GM20000 (cell line): ENCODE measurements at regions not wholly inside any gene's neighbourhood (a gene's known extent, or its start where the extent isn't known, plus 50 kb on each side); places are given as distances from the start of the nearest gene placed in this dataset.
"Not testable (repeated sequence)": the region's sequence is repeated elsewhere in the genome, so short reads cannot be mapped to it uniquely, and the experiment has no call there.

Experiments used
- DNase-seq: peaks from one replicate; pipeline ENCODE4 v3.0.0; 2012; ENCODE audit warnings: low spot score
- TF ChIP-seq, protein P1 (sequence below): IDR thresholded peaks from 2 replicates; pipeline ENCODE4 v1.5.1; 2012; ENCODE audit warnings: mild to moderate bottlenecking, control low read depth; ENCODE audit errors: extremely low read depth, missing control alignments

DNA sequence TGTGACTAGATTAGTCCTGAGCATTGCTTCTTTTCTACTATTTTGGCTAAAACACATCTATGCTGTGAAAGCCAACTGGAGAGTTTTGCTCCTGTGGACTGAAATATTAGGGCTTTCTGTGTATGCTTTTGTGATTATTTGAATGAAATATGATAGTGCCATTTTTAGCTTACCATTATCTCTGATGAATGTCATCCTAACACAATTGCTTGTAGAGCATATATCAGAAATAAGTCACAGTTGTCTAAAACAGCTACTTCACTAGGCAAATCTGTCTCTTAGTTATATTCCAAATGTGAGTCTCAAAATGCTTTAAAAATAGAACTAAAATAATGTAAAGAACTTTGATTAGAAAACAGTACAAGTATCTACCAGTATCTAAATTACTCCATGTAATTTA lies 401.4 kb upstream of the PTCHD4 start:
- TF ChIP-seq, protein P1, sequence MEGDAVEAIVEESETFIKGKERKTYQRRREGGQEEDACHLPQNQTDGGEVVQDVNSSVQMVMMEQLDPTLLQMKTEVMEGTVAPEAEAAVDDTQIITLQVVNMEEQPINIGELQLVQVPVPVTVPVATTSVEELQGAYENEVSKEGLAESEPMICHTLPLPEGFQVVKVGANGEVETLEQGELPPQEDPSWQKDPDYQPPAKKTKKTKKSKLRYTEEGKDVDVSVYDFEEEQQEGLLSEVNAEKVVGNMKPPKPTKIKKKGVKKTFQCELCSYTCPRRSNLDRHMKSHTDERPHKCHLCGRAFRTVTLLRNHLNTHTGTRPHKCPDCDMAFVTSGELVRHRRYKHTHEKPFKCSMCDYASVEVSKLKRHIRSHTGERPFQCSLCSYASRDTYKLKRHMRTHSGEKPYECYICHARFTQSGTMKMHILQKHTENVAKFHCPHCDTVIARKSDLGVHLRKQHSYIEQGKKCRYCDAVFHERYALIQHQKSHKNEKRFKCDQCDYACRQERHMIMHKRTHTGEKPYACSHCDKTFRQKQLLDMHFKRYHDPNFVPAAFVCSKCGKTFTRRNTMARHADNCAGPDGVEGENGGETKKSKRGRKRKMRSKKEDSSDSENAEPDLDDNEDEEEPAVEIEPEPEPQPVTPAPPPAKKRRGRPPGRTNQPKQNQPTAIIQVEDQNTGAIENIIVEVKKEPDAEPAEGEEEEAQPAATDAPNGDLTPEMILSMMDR = no peak
- DNase-seq = no peak

DNA sequence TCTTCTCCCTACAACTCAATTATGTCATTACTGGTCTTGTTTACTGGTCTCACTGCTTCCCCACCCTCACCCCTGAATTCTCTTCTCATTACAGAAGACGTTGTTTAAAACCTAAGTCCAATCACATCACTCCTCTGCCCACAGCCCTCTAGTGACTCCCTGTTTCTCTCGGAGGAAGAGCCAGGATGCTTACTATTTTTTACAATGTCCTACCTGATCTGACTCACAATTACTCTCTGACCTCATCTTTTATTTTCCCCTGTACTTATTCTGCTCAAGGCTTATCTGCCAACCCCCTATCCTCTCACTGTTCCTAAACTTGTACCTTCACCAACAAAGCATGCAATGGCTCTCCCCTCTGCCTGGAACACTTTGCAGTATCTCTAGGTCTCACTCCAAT lies 400.4 kb upstream of the PTCHD4 start:
- TF ChIP-seq, protein P1 = no peak
- DNase-seq = no peak

DNA sequence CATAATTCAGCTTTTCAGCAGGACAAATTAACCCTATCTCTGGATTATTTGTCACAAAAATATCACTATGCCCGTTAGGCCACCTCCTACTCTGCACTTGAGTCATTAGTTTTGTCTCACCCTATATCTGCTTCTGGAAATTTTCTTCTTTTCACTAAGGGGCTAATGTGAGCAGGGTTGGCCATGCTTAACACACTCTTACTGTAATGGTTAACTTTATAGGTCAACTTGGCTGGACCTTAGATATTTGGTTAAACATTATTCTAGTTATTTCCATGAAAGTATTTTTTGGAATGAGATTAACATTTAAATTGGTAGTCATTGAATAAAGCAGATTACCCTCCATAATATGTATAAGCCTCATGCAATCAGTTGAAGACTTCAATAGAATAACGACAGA lies 394.6 kb upstream of the PTCHD4 start:
- DNase-seq = no peak
- TF ChIP-seq, protein P1 = no peak

DNA sequence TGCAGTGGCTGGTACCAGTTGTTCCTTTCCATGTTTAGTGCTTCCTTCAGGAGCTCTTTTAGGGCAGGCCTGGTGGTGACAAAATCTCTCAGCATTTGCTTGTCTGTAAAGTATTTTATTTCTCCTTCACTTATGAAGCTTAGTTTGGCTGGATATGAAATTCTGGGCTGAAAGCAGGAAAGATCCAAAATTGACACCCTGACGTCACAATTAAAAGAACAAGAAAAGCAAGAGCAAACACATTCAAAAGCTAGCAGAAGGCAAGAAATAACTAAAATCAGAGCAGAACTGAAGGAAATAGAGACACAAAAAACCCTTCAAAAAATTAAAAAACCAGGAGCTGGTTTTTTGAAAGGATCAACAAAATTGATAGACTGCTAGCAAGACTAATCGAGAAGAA lies 382.4 kb upstream of the PTCHD4 start:
- DNase-seq = not testable (repeated sequence)

DNA sequence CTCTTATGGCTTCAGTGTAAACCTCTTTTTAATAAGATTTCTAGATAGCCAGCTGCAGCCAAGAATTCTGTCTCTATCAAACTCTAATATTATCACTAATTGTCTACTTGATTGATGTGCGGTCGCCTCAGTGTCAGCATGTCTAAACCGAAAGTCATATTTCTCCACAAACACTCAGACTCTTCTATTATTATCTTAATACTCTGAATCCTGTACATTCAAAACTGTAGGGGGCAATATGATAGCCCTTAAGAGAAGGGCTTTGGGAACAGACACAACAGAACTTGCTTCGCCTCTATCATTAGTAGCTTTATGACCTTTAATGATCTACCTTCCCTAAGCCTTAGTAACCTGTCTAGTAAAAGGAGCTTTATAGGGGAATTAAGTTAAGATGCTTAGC lies 379.7 kb upstream of the PTCHD4 start:
- no peak for DNase-seq
- TF ChIP-seq, protein P1 = no peak

DNA sequence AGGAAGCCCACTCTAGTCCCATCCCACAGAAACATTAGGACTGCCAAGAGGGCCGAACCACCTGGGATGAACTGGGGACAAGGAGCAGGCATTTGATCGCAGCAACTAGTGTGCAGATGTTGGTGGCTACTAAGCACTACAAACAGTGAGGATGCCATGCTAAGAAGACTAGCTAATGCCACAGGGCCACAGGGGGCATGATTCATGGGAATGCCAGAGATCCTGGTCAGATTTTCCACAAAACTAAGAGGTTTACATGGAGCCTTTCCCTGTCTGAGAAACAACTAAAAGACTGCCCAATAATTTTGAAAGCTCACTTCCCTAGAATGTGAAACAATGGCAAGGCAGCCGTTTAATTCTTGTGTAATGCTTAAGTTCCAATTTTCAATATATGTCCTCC lies 375.9 kb upstream of the PTCHD4 start:
- no peak for DNase-seq
- TF ChIP-seq, protein P1 = no peak

DNA sequence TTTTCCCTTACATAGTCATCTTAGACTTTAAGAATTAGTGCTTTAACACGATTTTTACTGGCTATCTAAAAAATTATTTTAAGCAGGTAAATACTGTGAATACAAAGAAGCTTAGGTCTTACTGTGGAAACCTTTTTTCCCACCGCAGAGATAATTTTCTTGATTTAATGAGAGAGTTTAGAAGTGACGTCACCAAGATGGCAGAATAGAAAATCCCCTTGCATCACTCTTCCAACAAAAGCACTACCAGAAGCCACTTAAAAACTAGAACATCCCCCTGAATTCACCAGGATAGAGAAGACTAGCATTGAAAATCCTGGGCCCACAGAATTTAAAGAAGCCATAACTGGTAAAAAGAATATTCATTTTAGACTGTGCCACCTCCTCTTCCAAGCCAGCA lies 375.4 kb upstream of the PTCHD4 start:
- TF ChIP-seq, protein P1 = no peak
- no peak for DNase-seq

DNA sequence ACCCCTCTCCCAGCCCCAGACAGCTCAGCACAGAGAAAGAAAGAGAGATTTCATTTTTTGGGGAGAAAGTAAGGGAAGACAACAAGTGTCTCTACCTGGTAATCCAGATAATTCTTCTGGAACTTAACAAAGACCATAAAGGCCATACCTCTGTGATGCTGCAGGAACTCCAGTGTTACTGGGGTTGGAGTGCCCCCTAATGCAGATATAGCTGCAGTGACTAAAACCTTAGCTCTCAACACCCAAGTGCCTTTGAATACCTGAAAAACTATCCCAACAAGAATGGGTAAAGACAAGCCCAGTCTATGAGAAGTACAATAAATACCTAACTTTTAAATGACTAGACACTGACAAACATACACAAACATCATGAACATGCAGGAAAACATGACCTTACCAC lies 365.3 kb upstream of the PTCHD4 start:
- TF ChIP-seq, protein P1 = no peak
- DNase-seq = no peak
